Left kidney (tissue), 1 donor: ENCODE measurements at regions not wholly inside any gene's neighbourhood (a gene's known extent, or its start where the extent isn't known, plus 50 kb on each side); places are given as distances from the start of the nearest gene placed in this dataset.
"Not testable (repeated sequence)": the region's sequence is repeated elsewhere in the genome, so short reads cannot be mapped to it uniquely, and the experiment has no call there.

Source experiments
- DNase-seq: peaks from one replicate; pipeline ENCODE4 v3.0.0-alpha.2; 2013

DNA sequence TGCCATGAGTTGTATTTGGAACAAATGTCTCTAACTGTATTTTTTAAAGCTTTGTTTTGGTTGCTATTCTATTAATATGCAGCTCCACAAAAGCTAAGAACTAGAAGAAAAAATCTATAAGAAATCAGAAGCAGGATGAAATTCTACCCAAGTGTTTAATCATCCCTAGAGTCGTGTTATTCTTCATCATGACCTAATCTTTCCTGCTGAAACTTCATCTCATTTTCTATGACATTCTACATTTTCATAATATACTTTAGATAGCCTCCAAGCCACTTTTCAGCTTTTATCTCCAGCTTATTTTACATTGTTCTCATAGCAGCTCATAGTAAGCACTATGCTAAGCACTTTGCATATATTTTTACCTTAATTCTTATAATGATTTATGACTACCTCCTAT, 302.8 kb downstream of the FOXO1 start:
- no peak for DNase-seq

DNA sequence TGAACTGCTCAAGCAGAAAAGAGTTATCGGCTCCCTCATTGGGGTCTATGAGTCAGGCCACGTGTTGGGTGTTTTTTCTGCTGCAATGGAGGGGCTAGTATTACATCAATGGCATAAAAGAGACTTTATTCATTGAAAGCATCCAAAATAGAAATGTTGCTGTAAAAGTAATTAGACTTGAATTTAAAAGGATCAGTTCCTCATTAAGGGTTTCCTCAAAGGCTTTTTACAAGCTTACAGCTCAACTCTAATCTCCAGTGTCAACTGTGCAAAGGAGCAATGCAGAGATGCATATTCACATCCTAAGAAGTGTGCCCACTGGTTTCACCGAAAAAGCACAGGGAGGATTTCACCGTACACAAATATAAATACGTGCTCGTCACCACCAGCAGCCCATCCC, 300.3 kb downstream of the FOXO1 start:
- DNase-seq: no peak

DNA sequence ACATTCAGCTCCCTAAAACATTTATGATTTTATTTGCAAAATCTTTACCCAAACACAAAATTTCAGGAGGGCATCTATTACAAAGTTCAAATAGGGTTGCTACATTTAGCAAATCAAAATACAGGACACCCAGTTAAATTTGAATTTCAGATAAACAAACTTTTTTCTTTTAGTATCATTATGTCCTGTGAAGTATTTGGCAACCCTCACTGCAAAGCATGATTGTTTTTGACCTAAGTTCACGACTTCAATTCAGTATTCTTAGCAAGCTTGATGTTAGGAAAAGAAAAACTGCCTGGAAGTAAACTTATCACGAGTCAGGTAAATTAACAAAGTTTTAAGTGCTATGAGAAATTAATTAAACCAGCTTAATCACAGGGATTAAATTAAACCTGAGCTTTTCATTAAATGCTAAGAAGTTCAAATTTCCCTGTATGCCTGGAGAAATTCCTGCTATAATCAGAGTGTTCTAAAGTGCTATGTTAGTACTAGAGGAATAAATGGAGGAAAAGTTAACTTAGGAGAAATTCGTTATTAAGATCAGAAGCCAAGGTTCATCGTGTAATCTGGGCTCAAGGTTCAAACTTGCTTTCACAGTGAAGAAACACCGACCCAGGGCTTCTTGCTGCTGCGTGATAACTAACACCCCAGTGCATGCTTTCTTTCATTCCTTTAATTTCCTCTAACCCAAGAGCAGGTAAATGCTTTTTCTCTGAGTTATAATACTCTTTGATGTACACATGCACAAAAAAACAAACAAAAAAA, 298.1 kb downstream of the FOXO1 start:
- no peak for DNase-seq

DNA sequence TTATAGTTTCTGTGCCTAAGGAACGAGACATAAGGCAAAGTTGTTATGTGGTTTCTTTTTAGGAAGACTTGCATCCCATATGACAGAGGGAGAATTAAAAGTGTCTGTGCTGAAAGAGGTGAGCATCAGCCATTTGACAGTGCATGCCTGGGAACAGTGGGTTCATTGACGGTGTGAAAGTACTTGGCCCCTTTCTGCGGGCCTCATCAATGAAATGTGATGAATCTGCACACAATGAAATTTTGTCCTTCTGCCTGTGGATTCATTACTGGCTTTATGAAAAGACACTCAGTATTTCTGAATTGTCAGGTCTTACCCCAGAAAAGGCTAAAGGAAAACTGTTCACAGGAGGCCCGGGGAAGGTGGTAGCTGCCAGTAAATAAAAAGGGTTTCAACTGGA, 295.8 kb downstream of the FOXO1 start:
- DNase-seq: no peak

DNA sequence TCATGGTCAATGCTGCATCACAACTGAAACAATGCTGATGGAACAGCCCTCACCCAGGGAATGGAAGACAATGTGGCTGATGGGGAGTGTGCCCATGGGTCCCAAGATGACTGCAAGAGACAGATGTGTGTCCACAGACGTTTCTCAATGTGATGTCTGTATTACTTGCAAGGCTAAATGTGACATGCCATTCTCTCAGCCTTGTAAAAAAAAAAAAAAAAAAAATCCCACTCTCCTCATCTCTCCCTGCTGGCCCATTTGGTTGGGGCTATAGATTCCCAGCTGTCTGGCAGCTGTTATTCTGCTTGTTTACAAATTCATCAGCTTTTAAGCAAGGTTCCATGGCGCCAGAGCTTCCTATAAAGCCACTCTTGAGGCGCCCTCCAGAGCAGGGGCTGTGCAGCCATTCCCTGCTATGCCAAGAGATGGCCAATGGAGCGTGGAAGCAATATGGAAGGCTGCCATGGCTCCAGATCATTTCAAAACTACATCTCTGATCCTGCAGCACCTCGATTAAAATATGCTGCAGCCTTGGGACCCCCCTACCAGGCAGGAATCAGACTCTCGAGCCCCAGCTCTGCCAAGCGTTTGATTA, 294.8 kb downstream of the FOXO1 start:
- no peak for DNase-seq

DNA sequence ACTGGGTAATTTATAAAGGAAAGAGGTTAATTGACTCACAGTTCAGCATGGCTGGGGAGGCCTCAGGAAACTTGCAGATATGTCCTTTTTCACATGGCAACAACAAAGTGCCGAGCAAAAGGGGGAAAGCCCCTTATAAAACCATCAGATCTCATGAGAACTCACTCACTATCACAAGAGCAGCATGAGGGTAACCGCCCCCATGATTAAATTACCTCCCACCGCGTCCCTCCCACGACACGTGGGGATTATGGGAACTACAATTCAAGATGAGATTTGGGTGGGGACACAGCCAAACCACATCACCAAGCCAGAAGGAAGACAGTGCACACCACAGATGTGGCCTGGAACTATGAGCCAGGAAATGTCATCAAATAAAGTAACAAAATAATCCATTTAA, 292.8 kb downstream of the FOXO1 start:
- not testable (repeated sequence) for DNase-seq

DNA sequence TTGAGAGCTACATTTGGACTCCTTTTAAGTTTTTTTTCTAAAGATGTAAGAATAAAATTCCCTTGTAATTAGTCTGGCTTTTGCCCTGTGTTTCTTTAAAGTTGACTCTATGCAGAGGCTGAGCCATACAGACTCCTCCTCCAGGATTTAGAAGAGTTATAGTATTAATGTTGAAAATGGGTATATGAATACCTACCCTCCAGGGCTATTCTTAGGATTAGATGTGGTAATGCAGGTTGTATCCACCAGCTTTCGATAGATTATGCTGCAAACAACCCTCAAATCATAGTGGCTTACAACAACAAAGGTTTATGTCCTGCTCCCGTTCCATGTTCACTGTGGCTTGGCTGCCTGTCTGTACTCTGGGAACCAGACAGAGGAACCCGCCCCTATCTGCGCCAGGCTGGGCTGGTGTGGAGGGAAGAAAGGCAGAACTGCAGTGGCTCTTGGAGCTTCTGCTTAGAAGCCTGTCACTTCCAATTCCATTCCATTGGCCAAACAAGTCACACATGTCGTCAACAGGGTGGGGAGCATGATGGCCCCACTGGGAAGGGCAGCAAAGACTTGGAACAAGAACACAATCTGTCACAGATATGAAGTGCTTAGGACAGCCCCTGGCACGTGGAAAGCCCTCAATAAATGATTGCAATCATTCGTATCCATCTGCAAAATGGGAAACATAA, 290.8 kb downstream of the FOXO1 start:
- no peak for DNase-seq

DNA sequence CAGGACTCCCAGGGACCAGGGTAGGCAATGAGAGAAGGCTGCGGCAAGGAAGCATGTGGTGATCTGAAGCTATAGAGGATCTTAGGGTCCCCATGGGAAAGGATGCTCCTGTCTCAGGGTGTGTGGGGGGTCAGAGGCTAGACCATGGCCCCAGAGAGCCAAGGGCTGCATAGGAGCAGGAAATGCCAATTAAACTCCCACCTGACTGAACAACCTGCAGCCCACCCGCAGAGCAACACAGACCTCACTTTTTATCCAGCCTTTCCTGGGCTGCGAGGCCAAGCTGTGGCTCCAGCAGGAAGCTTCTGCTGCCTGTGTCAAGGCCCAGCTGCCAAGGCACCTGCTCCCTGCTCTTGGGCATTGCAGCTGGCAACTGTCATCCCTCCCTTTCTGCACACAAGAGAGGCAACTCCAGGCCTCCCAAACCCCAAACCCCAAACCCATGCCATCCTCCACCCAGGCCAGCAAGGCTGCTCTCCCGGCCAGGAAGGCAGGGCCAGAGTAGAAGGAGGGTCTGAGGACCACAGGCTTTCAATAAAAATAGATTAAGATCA, 290.1 kb downstream of the FOXO1 start:
- DNase-seq: no peak

DNA sequence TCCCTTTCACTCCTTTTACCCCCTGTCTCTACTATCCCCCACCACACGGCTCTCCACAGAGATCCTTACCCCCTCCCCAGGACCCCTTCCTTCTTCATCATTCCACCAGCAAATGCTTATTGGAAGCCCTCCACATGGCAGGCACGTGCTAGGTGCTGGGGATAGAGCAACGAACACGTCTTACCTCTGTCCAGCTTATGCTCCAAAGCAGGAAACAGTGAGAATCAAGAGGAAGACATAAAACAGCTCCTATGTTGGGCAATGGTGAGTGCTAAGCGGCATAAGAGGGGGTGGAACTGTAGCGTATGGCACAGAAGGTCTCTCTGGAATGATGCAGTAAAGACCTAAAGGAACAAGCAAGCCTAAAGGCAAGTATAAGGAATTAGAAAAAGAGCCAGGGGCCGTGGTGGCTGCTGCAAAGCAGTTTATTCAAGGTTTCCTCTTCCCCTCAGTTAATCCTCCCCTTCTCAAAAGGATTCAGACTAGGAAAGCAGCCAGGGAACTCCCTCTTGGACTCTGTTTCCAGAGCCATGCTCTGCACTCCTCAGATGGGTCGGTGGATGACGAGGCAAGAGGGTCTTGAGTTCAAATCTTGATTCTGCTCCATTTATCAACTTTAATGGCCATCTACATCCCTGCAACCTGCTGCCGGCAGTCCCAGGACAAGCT, 289.4 kb downstream of the FOXO1 start:
- DNase-seq: no peak

DNA sequence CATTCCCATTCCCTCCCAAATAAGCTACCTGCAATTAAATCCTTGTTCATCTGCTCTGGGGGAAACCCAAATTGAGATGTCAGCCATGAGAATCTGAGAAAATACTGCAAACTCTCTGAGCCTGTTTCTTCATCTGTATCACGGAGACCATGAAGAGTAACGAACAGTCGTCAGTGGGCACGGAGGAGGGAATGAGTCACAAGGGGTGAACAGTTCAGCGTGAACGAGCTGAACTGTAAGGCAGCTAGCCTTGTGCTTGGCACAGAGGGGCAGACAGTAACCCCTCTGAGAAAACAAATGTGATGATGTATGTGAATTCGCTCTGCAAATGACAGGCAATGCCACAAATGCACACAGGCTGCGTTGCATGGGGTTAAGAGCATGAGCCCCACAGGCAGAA, 288.7 kb downstream of the FOXO1 start:
- DNase-seq: no peak

DNA sequence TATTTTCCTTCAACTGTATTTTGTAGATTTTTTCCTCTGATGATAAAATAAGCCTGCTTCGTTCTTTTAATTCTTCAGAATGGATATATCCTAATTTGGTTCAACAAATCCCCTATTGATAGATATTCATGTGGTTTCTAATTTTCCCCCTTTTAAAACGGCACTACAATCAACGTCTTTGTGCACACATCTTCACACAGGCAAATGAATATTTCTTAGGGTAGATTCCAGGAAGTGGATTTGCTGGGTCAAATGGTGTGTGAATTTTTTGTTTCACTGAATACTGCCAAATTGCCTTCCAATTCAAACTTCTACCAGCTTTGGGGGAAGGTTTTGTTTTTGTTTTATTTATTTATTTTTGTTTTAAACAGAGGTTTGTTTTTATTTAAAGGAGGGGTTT, 287.2 kb downstream of the FOXO1 start:
- no peak for DNase-seq

DNA sequence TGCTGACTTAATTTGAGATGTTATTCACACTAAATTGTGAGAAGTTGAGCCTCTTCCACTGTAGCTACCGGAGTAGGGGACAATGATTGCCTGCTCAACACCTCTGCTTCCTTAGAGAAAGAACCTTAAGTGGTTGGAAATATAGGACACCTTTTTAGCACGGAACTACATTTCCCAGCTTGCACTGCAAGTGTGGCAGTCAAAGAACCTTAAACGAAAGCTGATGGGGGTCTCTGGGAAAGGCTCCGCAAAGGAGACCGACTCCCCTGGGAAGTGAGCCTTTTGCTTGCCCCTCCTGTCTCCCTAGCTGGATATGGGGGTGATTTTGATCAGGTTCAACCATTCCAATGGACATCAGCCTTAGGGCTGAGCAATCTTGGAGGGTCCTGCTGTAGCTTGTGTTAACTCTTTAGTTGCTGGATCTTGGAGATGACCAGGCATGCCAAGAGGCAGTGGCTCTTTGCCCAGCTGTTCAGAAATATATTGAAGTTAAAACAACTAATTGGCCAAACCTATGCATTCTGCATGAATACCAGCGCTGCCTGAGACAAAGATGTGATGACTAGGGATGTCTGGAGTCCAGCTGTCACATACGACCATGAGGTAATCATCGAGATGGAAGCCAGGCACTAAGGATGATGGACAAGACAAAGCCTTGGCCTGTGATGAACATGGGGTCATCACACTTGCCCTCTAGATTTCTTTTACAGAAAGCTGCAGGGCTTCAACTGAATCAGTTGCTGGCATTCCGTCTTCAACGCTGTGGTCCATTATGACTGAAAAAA, 286.5 kb downstream of the FOXO1 start:
- DNase-seq: no peak

DNA sequence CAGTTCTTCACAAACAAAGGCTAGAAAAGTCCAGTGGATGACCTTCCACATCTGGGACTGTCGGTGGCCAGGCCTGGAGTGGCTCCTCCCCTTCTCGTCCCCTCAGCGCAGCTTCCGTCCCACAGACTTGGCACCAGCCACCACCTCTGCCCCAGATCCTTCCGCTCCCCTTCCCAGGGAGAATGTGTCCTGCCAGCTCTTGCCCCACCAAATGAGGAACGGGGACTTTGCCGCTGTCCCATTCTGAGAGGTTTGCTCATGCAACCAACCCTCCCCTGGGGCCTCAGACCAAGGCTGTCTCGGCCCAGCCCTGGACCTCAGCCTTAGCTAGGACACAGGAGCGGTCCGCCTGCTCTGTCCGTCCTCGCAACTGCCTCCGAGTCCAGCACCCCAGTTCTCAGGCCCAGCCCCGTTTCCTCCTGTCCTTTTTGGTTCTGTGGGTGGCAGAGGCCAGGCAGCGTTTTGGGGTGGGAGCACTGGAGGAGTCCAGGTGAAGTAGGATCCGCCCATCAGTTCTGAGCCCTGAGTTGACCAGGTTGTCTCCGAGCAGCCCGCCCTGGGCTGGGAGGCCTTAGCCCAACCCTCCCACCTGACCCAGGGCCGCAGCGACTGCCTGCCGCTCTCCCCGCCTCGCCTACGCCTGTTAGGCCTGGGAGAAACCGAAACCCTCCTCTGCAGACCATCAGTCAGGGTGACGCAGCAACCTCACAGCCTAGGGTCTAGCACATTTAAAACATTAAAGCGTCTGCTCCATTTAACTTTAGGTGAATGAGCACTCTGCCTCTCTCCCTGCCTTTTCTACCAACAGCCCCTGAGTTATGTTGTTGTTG, 284.3 kb downstream of the FOXO1 start:
- no peak for DNase-seq

DNA sequence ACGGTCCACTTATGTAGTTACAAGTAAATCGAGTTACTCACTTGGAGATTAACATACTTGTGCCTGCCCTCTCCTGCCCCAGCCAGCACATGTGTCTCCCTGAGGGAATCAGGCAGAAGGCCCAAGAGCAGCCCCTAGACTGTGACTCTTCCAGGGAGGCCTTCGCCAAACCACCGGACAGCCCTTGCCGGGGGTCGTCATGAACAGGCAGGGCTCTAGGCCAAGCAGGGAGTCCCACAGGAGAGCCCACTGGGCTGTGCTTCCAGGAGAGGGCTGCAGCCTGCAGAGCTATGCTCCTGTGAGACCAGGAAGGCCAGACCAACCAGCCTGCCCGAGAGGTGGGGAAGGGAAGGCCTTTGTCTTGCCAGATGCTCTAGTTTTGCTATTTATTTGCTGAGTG, 283.3 kb downstream of the FOXO1 start:
- DNase-seq: no peak

DNA sequence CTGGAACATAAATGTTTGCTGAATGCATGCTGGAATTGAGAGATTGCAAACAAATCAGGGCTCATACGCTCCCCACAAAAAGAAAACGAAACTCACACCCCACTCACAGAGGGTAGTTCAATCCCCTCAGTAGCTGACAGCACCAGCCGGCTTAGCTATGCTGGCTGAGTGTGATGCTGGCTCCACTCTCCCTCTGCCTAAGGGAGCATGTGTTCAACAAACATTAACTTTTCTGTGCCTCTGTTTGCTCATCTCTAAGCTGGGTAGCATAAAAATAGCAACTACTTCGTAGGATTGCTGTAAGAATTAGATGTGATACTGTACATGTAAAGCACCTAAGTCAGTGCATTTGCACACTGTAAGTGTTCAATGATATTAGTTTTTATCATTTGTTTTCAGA, 282.6 kb downstream of the FOXO1 start:
- DNase-seq: no peak

DNA sequence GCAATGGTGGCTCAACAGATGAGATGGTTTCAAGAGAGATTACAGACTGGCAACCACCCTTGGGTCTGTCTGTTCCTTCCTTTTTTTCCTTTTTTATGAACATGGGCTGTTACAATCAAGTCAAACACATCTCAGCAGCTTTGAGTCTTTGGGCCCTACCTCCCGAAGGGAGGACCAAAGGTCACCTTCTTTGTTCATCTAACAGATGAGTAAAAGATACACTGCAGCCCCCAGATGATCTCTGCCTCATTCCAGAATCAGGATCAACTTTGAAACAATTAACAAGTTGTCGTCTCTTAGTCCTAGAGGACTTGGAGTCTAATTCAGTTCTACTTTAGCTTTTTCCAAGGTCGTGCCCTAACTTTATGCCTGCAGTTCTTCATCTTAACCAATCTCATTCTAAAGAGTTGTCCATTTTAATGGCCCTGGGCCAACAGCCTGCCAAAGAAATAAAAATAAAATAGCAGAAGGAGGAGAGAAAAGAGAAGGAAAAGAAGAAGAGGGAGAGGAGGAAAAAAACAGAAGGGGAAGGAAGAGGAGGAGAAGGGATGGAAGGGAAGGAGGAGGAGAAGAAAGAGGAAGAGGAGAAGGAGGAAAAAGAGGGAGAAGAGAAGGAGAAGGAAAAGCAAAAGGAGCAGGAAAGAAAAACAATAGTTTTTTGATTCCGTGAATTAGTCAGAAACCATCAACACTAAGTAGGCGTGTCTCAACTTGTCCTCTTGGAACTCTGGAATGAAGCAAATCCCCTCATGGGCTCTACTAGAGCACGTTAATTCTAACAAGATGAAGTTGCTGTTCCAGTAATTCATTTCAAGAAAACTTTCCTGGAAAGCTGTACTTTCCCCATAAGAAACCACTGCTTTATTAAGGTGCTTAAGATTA, 281.2 kb downstream of the FOXO1 start:
- no peak for DNase-seq

DNA sequence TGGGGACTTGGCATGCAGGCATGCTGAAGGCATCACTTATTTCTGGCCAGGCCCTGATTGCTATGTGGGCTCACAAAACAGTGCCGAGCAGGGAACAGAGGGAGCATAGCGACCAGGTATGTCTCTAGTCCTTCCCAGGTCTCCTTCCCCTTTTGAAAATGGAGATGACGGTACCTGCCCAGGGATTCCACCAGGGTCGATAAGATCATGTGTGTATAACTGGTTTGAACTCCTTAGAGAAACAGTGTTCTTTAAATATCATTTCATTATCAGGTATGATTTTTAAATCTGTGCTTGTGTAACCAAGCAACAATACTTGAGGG, 280.6 kb downstream of the FOXO1 start:
- DNase-seq: no peak

DNA sequence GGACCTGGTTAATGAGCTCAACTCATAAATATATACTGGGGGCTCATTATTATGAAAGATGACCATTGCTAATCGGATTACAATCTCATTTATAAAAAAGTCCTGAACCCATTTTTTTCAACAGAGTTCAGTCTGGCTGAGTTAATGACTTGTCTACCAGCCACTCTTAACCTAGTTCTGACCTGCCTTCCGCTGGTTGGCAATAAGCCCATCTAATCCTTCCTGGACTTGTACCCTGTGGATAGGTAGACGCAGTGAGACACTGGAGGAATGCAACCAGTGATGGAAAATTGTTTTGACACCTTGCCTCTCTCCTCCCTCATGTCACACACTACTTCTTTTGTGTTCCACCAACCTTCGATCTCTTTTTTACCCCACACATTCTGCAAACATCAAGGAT, 279.9 kb downstream of the FOXO1 start:
- DNase-seq: no peak

DNA sequence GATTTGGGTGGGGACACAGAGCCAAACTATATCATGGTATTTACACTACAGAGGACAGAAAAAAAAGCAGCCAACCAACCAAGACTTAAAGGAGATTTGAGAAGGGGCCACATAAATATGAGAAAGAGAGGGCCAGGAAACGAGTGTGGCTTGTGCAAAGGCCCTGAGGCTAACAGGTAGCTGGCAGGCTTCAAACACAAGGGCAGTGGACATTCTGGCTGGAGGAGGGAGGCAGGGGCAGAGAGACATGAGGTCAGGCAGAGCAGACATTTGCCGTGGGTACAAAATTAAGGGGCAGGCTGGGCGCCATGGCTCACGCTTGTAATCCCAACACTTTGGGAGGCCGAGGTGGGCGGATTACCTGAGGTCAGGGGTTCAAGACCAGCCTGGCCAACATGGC, 278.7 kb downstream of the FOXO1 start:
- no peak for DNase-seq

DNA sequence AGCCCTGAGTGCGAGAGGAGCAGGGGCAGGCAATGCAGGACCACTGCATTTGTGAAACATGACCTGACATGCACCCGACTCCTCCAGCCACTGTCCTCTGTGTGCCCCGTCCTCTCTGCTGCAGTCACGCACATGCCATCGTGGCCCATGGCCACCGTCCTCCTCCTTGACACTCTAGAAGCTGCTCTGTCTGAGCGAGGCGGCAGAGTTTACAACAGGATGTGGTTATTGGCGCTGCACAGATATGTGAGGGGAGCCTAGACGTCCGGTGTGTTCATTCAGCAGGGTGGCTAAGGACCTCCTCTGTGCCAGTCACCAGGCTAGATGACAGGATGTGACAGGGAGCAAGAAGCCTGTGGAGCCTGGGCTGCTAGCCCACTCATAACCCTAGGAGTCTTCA, 277.8 kb downstream of the FOXO1 start:
- DNase-seq: no peak
